ENCODE measurements at regions not wholly inside any gene's neighbourhood (a gene's known extent, or its start where the extent isn't known, plus 50 kb on each side); places are given as distances from the start of the nearest gene placed in this dataset.

DNA sequence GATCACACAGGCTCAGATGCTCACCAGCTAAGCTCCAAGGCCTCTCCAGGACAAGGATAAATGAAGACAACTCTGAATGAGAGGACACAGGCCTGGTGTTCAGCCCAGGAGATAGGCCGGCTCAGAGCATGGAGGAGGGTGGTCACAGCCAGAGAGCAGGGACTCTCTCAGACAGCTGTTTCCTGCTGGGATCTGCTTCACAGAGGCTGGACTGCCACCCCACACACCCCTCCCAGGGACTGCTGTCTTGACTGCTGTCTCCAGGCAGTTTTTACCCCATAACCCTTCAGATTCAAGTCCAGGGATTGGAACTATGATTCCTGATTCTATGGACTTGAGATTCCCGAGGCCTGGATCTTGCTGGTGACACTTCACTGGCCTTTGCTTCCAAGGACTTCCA is 89.0 kb downstream of the SMIM20 start:
- TF ChIP-seq, protein P1, sequence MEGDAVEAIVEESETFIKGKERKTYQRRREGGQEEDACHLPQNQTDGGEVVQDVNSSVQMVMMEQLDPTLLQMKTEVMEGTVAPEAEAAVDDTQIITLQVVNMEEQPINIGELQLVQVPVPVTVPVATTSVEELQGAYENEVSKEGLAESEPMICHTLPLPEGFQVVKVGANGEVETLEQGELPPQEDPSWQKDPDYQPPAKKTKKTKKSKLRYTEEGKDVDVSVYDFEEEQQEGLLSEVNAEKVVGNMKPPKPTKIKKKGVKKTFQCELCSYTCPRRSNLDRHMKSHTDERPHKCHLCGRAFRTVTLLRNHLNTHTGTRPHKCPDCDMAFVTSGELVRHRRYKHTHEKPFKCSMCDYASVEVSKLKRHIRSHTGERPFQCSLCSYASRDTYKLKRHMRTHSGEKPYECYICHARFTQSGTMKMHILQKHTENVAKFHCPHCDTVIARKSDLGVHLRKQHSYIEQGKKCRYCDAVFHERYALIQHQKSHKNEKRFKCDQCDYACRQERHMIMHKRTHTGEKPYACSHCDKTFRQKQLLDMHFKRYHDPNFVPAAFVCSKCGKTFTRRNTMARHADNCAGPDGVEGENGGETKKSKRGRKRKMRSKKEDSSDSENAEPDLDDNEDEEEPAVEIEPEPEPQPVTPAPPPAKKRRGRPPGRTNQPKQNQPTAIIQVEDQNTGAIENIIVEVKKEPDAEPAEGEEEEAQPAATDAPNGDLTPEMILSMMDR (IDR thresholded peaks at IDR 0.05) = no peak
- no peak for TF ChIP-seq POLR2AphosphoS5 (IDR thresholded peaks at IDR 0.05)
- TF ChIP-seq POLR2A (IDR thresholded peaks at IDR 0.05; ENCODE audit: low read depth) = no peak
- TF ChIP-seq EP300 (IDR thresholded peaks at IDR 0.05) = no peak

All from esophagus muscularis mucosa (tissue), 4 donors.